GM19324 (cell line): ENCODE measurements at regions not wholly inside any gene's neighbourhood (a gene's known extent, or its start where the extent isn't known, plus 50 kb on each side); places are given as distances from the start of the nearest gene placed in this dataset.
A peak's percentile ranks its signal among the peaks of the same experiment; 100 is the strongest.

Experiments
- ATAC-seq: cut with Tn5 transposase; IDR thresholded peaks from one replicate; pipeline ENCODE4 v1.9.1; 2021; ENCODE audit warnings: mild to moderate bottlenecking, moderate library complexity; ENCODE audit not compliant: unreplicated experiment, low FRiP score

- ATAC-seq = peak; percentile 81
These were observed 369.1 kb downstream of the MTX2 start for GRCh38 chr2:176638167-176639015.

DNA sequence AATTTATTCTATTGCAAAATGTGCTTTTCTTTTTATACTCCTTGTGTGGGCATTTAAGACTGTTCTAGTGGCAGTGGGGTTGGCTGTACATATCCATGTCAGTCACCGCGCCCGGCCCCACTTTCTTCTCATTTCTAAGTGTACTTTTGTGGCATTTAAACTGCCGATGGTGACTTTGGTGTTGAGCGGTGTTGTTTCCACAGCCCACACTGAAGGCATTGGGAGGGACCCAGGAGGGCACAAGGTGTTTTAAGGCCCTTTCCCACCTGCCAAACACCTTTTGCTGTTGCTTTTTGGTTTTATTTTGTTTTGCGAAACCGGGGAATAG lies 369.7 kb downstream of the MTX2 start:
- ATAC-seq = no peak

- no peak for ATAC-seq
These were observed 370.4 kb downstream of the MTX2 start for GRCh38 chr2:176639671-176640070.

GRCh38 chr2:176641436-176641835 lies 372.2 kb downstream of the MTX2 start:
- no peak for ATAC-seq

- ATAC-seq = no peak
These were observed 372.8 kb downstream of the MTX2 start for GRCh38 chr2:176642074-176642473.

GRCh38 chr2:176643646-176644045 lies 374.4 kb downstream of the MTX2 start:
- no peak for ATAC-seq

DNA sequence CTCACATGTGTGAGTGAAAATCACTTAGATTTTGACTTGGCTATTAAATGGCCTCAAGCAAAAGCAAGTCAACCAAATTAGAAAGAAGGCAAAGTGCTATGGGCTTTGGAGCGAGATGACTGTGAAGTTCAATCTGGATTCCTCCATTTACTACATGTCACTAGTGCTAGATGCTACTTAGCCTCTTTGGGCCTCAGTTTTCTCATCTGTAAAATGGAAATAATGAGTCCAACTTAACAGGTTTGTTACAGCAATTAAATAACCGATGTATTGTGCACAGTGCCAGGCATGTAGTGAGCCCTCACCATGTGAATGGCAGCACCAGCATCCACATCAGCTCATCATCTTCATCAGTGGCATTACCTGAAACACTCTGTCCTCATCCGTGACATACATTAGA lies 376.3 kb downstream of the MTX2 start:
- no peak for ATAC-seq

DNA sequence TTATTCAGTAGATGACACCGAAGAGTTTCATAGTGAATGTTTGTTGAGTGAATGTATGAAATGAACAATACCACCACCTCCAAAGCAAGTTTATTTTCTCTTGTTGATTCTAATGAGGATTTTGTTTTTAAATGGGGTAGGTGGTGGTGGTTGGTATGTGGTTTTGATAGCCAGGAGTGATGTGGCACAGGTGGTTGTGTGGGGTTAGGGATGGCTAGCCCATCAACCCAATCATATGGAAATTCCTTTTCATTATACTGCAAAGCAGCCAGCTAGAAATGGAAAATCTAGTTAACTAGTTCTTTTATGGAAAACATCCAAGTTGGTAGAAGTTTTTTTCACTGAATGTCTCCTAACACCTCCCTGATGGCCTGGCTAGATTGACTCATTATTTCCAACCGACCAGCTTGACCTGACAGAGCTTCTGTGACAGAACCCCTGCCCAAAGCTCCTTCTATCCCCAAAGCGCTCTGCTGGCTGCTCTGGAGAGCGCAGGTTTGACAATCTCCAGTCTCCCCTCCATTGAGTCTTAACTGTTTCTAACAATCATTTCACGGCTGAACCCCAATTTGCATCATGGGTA lies 376.9 kb downstream of the MTX2 start:
- no peak for ATAC-seq

DNA sequence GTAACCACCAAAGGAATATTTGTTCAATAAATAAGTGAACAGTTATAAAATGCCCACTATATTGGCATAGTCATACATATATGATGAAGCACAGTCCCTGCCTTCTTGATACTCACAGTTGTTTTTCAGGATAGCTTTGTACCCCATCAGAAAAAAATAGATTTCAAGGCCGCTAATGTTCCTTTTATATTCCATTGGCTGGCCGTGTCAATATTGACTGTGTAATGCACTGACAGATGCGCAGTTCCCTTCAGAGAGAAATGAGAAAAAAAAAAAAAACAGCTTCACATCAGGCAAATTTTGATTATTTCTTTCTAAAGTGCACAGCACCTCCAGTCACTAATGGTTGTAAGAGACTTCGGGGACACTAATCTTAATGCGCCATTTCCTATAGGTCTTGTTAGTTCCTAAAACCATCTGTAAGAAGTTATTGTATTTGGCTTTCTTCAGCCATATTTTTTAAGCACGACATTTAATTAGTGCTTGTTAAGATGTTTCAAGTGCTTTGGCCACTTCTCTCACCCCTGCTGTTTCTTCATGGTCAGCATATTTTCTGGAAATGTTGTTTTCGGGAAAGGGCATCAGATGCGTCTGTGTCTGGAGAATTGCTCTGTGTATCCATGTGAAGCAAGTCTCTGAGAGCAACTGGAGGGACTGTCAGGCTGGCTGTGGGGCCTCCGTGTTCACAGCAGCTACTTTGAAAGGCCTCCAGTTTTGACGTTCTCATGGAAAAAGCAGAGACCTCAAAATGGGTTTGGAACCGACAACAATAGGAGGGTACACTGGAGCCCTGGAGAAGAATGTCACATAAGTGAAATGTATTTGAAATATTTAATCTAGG lies 378.3 kb downstream of the MTX2 start:
- no peak for ATAC-seq

GRCh38 chr2:176648700-176649297 lies 379.6 kb downstream of the MTX2 start:
- no peak for ATAC-seq

- ATAC-seq = no peak
These were observed 381.0 kb downstream of the MTX2 start for GRCh38 chr2:176650104-176650837.

DNA sequence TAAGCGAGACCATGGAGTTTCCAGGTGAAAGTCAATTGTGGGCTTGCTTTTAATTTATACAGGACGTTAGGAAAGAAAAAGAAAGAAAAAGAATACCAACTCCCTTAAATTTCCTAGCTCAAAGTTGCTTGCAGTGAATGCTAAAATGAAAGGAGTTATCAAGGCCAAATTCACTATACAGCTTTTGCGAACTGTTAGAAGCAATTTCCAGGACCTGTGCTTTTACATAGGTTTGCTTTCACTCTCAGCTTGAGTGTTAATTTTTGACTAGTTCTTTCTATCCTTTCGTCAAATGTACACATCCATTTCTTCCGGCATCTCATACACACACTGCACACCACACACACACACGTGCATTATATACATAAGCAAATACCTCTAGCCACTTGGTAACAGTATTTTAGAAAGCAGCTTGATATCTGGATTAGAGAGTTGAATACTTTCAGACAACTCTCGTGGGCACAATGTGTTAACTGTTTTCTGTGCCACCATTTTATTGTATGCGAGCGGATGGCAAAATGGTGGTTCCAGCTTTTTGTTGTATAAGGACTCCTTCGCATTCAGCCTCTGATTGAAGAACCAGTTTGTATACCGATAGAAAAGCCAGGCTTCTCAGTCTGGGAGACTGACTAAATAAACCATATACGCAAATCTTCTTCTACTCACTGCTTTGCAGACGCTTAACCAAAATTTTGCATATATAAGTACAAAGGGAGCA lies 381.8 kb downstream of the MTX2 start:
- ATAC-seq = no peak

- ATAC-seq = no peak
These were observed 383.3 kb downstream of the MTX2 start for GRCh38 chr2:176652300-176653182.

DNA sequence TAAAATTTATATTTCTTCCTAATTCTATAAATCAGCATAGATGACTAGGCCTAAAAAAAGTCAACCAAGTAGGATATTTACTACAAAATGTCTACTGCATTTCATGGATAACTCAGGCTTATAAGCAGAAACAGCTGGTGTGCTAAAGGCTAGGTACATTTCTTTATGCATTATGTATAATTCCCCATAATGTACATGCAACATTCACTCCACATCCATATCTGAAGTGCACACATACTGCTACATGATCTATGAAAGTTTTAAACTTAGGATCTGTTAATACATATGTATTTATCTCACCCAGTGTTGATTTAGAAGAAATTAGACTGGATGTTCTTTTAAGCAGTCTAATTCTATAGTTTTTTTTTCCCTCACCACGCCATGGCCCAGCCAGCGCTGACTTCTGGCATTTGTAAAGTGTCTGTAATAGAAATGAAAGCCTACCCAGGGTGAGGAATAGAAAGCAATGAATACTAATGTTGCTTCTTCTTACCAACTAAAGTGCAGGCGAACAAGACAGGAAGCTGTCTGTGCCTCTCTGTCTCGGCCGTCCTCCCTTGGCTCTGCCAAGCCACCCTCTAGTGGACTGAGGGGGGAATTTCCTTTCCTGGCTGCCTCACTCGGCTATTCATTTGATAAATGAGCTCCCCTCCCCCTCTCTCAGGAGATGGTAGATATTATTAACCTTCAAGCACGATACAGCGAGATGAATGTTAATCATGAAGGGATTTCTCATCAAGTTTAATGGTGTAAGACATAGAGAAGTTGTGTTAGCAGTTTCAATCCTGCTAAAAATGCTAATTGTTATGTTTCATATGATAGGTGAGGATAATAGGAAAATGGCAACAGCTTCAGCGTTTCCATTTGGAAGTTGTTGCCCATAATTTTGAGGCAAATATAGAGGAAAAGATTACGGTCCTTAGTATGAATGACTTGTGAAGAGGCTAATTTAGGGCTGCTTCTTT lies 384.5 kb downstream of the MTX2 start:
- peak; percentile 88 for ATAC-seq

GRCh38 chr2:176656038-176656775 lies 387.0 kb downstream of the MTX2 start:
- ATAC-seq = no peak

GRCh38 chr2:176656776-176657140 lies 387.5 kb downstream of the MTX2 start:
- no peak for ATAC-seq

GRCh38 chr2:176657393-176657792 lies 388.2 kb downstream of the MTX2 start:
- ATAC-seq = no peak
